ENCODE measurements at regions not wholly inside any gene's neighbourhood (a gene's known extent, or its start where the extent isn't known, plus 50 kb on each side); places are given as distances from the start of the nearest gene placed in this dataset.

- Mint-ChIP-seq H3K4me3 (no peak overlapping the region), H3K27ac (no peak overlapping the region), H3K4me1 (peaks cover 7% of the 10 kb centered on the region), H3K27me3 (peaks cover 15% of the 10 kb centered on the region), H3K9me3 (peaks cover 4% of the 10 kb centered on the region), H3K36me3 (peaks cover 4% of the 10 kb centered on the region)
- DNase-seq = no peak
Observed at GRCh38 chr20:57088436-57088835, 178.0 kb downstream of the BMP7 start.

- peak; percentile 73 for DNase-seq
- Mint-ChIP-seq H3K27me3 (peaks cover 15% of the 10 kb centered on the region), H3K4me3 (no peak overlapping the region), H3K27ac (no peak overlapping the region), H3K4me1 (peaks cover 7% of the 10 kb centered on the region), H3K9me3 (peaks cover 4% of the 10 kb centered on the region), H3K36me3 (peaks cover 4% of the 10 kb centered on the region)
Observed at GRCh38 chr20:57089699-57090144, 176.7 kb downstream of the BMP7 start.

GRCh38 chr20:57090590-57091560, 175.6 kb downstream of the BMP7 start:
- H3K27ac Mint-ChIP-seq = peak overlapping the region; percentile 68
- H3K4me1 Mint-ChIP-seq = peaks cover 7% of the 10 kb centered on the region
- H3K36me3 Mint-ChIP-seq = peaks cover 4% of the 10 kb centered on the region
- H3K4me3 Mint-ChIP-seq = peak overlapping the region; percentile 47
- peaks cover 4% of the 10 kb centered on the region for H3K9me3 Mint-ChIP-seq
- H3K27me3 Mint-ChIP-seq = peaks cover 15% of the 10 kb centered on the region
- DNase-seq = peak; percentile 14

- no peak for DNase-seq
- Mint-ChIP-seq H3K9me3 (peaks cover 4% of the 10 kb centered on the region), H3K27me3 (peaks cover 10% of the 10 kb centered on the region), H3K4me1 (peaks cover 7% of the 10 kb centered on the region), H3K36me3 (peaks cover 4% of the 10 kb centered on the region), H3K4me3 (no peak overlapping the region), H3K27ac (no peak overlapping the region)
Observed at GRCh38 chr20:57091748-57092111, 174.7 kb downstream of the BMP7 start.

GRCh38 chr20:57092112-57092899, 174.1 kb downstream of the BMP7 start:
- peaks cover 4% of the 10 kb centered on the region for H3K9me3 Mint-ChIP-seq
- peaks cover 7% of the 10 kb centered on the region for H3K4me1 Mint-ChIP-seq
- peak; percentile 68 for DNase-seq
- peaks cover 4% of the 10 kb centered on the region for H3K36me3 Mint-ChIP-seq
- no peak overlapping the region for H3K4me3 Mint-ChIP-seq
- H3K27ac Mint-ChIP-seq = no peak overlapping the region
- H3K27me3 Mint-ChIP-seq = peaks cover 10% of the 10 kb centered on the region

GRCh38 chr20:57092900-57093530, 173.4 kb downstream of the BMP7 start:
- H3K9me3 Mint-ChIP-seq = peaks cover 4% of the 10 kb centered on the region
- peaks cover 7% of the 10 kb centered on the region for H3K4me1 Mint-ChIP-seq
- H3K27ac Mint-ChIP-seq = no peak overlapping the region
- peaks cover 4% of the 10 kb centered on the region for H3K36me3 Mint-ChIP-seq
- DNase-seq = no peak
- H3K4me3 Mint-ChIP-seq = no peak overlapping the region
- peaks cover 6% of the 10 kb centered on the region for H3K27me3 Mint-ChIP-seq

GRCh38 chr20:57093766-57094165, 172.7 kb downstream of the BMP7 start:
- peaks cover 4% of the 10 kb centered on the region for H3K9me3 Mint-ChIP-seq
- peaks cover 4% of the 10 kb centered on the region for H3K36me3 Mint-ChIP-seq
- peaks cover 6% of the 10 kb centered on the region for H3K27me3 Mint-ChIP-seq
- H3K4me3 Mint-ChIP-seq = no peak overlapping the region
- no peak overlapping the region for H3K27ac Mint-ChIP-seq
- DNase-seq = no peak
- peaks cover 7% of the 10 kb centered on the region for H3K4me1 Mint-ChIP-seq

GRCh38 chr20:57094252-57094891, 172.1 kb downstream of the BMP7 start:
- no peak for DNase-seq
- Mint-ChIP-seq H3K4me3 (no peak overlapping the region), H3K36me3 (peaks cover 4% of the 10 kb centered on the region), H3K4me1 (peaks cover 7% of the 10 kb centered on the region), H3K27ac (no peak overlapping the region), H3K27me3 (peaks cover 6% of the 10 kb centered on the region), H3K9me3 (peaks cover 4% of the 10 kb centered on the region)

- Mint-ChIP-seq H3K27ac (no peak overlapping the region), H3K9me3 (peaks cover 4% of the 10 kb centered on the region), H3K4me3 (no peak overlapping the region), H3K36me3 (peaks cover 4% of the 10 kb centered on the region), H3K27me3 (peaks cover 6% of the 10 kb centered on the region), H3K4me1 (peaks cover 7% of the 10 kb centered on the region)
- DNase-seq = no peak
Observed at GRCh38 chr20:57094991-57095390, 171.4 kb downstream of the BMP7 start.

GRCh38 chr20:57095426-57095825, 171.0 kb downstream of the BMP7 start:
- no peak for DNase-seq
- peaks cover 7% of the 10 kb centered on the region for H3K4me1 Mint-ChIP-seq
- peaks cover 6% of the 10 kb centered on the region for H3K27me3 Mint-ChIP-seq
- peaks cover 4% of the 10 kb centered on the region for H3K9me3 Mint-ChIP-seq
- no peak overlapping the region for H3K27ac Mint-ChIP-seq
- H3K36me3 Mint-ChIP-seq = peaks cover 4% of the 10 kb centered on the region
- H3K4me3 Mint-ChIP-seq = no peak overlapping the region

- Mint-ChIP-seq H3K9me3 (no peaks in the 10 kb centered on the region), H3K4me1 (no peaks in the 10 kb centered on the region), H3K27ac (no peak overlapping the region), H3K4me3 (no peak overlapping the region), H3K36me3 (no peaks in the 10 kb centered on the region), H3K27me3 (no peaks in the 10 kb centered on the region)
- no peak for DNase-seq
Observed at GRCh38 chr20:57097245-57097915, 169.1 kb downstream of the BMP7 start.

- peaks cover 11% of the 10 kb centered on the region for H3K27me3 Mint-ChIP-seq
- DNase-seq = no peak
- no peaks in the 10 kb centered on the region for H3K4me1 Mint-ChIP-seq
- H3K4me3 Mint-ChIP-seq = no peak overlapping the region
- H3K36me3 Mint-ChIP-seq = no peaks in the 10 kb centered on the region
- H3K9me3 Mint-ChIP-seq = no peaks in the 10 kb centered on the region
- H3K27ac Mint-ChIP-seq = no peak overlapping the region
Observed at GRCh38 chr20:57102160-57102559, 164.3 kb downstream of the BMP7 start.

- H3K4me3 Mint-ChIP-seq = no peak overlapping the region
- H3K9me3 Mint-ChIP-seq = no peaks in the 10 kb centered on the region
- no peaks in the 10 kb centered on the region for H3K36me3 Mint-ChIP-seq
- no peak for DNase-seq
- H3K27me3 Mint-ChIP-seq = peaks cover 11% of the 10 kb centered on the region
- H3K4me1 Mint-ChIP-seq = no peaks in the 10 kb centered on the region
- H3K27ac Mint-ChIP-seq = no peak overlapping the region
Observed at GRCh38 chr20:57102566-57102965, 163.9 kb downstream of the BMP7 start.

GRCh38 chr20:57103146-57103800, 163.2 kb downstream of the BMP7 start:
- H3K36me3 Mint-ChIP-seq = no peaks in the 10 kb centered on the region
- H3K9me3 Mint-ChIP-seq = no peaks in the 10 kb centered on the region
- H3K4me1 Mint-ChIP-seq = no peaks in the 10 kb centered on the region
- no peak overlapping the region for H3K4me3 Mint-ChIP-seq
- DNase-seq = no peak
- no peak overlapping the region for H3K27ac Mint-ChIP-seq
- peaks cover 11% of the 10 kb centered on the region for H3K27me3 Mint-ChIP-seq
